Hypothalamus (tissue), 51 donors: ENCODE measurements at regions not wholly inside any gene's neighbourhood (a gene's known extent, or its start where the extent isn't known, plus 50 kb on each side); places are given as distances from the start of the nearest gene placed in this dataset.
A peak's percentile ranks its signal among the peaks of the same experiment; 100 is the strongest.

Source experiments
- DNase-seq, 51 donors: peaks; one replicate each; lab custom pipeline; 2025; lab: John Stamatoyannopoulos, UW

DNA sequence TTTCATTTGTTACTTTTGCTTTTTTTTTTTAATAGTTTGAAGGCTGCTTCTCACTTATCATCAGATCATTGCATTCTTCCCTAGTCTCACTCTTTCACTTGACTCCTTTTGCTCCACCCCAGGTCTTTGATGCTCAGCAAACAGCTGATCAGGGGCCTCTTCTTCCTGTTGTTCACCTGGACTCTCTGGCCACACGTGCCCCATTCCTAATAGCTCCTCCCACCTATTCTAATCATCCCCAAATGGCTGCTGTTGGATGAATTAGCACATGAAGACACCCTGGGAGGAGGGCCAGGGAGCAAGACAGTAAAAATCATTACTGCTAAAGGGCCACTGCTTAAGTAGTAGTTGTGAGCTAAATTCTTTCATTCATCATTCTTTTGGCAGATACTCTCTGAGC, 119.5 kb downstream of the MAB21L3 start:
- no peak for DNase-seq

GRCh38 chr1:116231752-116232151, 120.6 kb downstream of the MAB21L3 start:
- DNase-seq = no peak

DNA sequence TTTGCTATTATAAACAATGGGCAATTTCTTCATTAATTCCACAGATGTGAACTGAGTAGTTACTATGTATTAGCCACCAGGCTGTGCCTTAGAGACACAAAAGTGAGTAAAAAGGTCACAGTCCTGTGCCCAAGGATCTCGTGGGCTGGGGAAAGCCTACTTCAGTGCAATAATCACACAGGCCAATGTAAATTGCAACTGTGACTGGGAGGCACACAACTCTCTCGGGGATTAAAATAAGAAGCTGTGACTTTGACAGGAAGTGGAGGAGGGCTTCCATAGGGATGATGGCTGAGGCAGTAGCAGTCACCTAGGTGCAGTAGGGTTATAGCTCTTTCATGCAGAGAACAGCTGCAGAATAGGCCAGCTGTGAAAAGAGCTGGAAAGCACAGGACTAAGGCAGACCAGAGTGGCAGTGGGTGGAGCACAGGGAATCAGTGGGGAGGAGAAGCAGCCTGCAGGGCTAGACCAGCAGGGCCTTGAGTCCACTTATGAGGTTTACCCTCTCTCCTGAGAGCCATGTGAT, 121.9 kb downstream of the MAB21L3 start:
- no peak for DNase-seq

GRCh38 chr1:116234429-116234828, 123.2 kb downstream of the MAB21L3 start:
- no peak for DNase-seq

DNA sequence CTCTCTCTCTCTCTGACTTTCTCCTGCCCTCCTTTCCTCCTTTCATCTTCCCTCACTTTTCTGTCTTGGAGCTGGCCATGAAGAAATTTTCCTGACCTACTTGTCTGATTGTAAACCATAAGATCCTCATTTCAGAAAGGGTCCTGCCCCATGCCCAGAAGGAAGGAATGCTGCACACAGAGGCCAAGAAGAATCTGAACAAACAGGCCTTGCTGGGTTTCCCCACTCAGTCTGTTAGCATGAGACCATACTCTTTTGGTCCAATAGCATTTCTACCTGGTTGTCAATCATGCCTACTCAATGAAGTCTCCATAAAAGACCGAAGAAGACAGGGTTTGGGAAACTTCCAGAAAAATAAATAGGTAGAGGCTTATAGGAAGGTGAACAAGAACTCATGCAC, 128.7 kb downstream of the MAB21L3 start:
- no peak for DNase-seq

GRCh38 chr1:116242741-116243140, 130.3 kb upstream of the ATP1A1 start:
- no peak for DNase-seq

DNA sequence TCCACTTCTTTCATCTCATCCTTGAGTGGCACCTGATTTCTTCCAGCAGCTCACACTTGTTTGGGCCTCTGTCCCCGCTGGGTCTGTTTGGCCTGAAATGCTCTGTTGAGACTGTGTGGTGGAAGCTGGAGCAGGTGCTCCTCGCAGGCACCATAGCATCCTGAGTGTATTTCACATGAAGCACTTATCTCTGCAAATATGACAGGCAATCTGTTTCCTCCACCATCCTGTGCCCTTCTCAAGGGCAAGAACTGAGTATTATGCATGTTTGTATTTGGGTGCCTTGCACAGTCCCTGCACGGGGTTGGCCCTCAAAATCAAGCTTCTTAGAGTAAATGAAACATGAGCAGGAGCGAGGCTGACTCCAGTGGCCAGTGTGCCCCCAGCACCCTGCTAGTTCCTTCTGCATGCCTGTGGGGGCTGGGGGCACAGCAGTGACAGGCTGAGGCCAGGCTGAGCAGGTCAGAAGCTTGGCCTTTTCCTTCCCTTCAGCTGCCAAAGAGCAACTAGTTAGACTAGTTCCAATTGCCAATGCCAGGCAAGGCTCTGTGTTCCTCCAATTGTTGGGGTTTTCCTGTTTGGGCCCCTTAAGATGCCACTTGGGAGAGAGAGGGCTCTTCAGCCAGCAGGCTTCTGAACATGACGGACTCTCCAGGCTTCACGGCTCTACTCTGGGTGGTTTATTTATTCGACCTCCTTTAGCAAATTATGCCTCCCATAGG, 129.6 kb upstream of the ATP1A1 start:
- DNase-seq = no peak

GRCh38 chr1:116246174-116246573, 126.9 kb upstream of the ATP1A1 start:
- no peak for DNase-seq

GRCh38 chr1:116252271-116252670, 120.8 kb upstream of the ATP1A1 start:
- DNase-seq = no peak

DNA sequence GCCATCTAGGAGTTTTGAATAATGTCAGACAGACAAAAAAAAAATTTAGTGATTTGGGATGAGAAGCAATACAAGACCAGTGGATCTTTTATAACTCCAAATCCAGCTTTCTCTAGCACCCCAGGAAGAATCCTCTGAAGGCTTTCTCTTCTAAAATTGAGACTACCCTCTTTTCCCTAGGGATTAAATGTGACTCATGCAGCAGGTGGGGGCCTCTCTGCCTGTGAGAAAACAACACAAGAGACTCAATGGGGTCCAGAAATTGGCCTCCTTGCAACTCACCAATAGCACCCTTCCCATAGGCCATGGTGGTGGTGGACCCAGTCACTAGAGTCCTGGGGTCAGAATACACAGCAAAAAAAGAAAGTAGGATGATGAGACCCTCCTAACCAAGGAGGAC, 120.3 kb upstream of the ATP1A1 start:
- DNase-seq = no peak

GRCh38 chr1:116253566-116254382, 119.3 kb upstream of the ATP1A1 start:
- DNase-seq = no peak

DNA sequence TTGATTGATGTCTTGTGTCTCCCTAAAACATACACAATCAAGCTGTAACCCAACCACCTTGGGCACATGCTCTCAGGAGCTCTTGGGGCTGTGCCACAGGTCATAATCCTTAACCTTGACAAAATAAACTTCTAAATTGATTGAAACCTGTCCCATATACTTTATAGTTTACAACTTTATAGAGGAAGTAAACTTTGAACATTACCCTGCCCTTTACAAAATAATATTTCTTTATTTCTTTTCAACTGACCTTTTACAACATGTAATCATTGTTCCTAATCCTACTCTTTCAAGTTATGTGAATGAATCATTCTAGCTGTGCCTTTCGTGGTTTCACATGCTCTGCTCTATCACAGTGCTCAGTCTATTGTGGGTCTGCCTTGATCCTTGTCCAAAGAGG, 118.3 kb upstream of the ATP1A1 start:
- no peak for DNase-seq

DNA sequence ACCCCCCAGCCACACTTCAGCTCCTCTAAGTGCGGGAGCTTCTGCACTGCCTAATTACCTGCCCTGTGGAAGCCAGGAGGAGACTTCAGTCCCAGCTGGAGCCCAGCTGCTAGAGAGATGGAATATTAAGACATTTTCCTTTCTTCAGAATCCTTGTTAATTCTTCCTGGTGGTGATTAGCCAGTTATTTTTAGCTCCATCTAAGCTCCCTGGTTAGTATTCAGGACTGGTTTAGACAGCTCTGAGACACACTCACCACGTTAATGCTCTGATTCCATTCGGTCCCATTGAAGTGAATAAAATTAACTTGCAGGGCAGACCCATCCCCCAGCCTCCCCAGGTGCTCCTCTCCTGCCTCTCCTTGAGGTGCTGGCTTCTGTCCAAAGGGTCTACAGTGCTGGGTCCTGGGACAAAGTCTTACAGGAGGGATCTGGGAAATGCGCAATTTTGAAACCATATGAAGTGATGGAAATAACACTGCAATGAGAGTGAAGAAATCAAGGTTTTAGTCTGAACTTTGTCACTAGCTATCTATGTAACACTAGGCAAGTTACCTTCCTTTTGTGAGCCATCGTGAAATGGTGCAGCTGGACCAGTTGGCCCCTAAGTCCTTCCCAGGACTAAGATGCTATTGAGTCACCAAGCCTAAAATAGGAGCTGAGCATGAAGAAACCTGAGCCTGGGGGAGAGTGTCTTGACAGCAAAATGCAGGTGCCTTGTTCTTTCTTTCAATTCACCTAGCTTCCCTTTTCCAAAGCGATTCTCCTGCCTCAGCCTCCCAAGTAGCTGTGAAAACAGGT, 117.4 kb upstream of the ATP1A1 start:
- DNase-seq = peak in 1 of 51 donors; percentile 4

DNA sequence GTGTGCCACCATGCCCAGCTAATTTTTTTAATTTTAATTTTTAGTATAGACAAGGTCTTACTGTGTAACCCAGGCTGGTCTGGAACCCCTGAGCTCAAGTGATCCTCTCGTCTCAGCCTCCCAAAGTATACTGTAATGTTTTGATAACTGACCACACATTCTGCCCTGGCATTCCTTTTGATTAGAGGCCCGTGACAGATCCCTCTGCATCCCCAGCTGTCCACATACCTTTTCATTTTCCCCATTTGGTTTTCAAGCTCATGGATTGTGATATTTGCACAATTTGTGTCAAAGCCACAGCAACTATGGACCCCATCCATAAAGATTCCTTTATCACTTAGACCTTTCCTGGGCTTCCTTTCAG, 116.8 kb upstream of the ATP1A1 start:
- DNase-seq = no peak

DNA sequence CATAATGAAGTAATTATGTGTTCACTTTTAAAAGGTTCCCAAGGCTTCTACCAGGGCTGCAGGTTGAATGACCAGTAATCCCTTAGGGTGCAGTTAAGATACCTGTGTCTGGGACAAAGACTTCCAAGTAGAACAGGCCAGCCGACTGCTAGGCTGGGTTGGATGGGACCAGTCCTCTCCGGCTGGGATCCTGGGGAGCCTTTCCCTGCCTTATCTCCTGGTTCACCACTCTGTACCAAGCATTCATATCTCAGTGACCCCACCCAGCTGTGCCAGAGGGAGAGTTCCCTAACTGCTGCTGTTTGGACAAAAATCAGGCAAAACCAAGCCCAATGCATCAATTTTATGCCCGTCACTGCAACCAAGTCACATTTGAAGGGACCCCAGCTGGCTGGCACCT, 116.2 kb upstream of the ATP1A1 start:
- no peak for DNase-seq

GRCh38 chr1:116257341-116257767, 115.7 kb upstream of the ATP1A1 start:
- no peak for DNase-seq

DNA sequence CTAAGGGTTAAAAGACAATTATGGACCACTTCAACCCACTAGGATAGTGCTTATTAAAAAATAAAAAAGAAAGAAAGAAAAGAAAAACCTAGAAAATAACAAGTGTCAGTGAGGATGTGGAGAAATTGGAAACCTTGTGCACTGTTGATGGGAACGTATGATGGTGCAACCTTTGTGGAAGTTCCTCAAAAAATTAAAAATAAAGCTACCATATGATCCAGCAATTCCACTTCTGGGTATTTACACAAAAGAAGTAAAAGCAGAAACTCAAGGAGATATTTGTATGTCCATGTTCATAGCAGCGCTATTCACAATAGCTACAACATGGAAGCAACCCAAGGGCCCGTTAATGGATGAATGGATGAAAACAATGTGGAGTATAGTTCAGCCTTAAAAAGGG, 115.2 kb upstream of the ATP1A1 start:
- DNase-seq = no peak

- DNase-seq = no peak
Observed at GRCh38 chr1:116258668-116259419, 114.2 kb upstream of the ATP1A1 start.

GRCh38 chr1:116259663-116260062, 113.4 kb upstream of the ATP1A1 start:
- no peak for DNase-seq

DNA sequence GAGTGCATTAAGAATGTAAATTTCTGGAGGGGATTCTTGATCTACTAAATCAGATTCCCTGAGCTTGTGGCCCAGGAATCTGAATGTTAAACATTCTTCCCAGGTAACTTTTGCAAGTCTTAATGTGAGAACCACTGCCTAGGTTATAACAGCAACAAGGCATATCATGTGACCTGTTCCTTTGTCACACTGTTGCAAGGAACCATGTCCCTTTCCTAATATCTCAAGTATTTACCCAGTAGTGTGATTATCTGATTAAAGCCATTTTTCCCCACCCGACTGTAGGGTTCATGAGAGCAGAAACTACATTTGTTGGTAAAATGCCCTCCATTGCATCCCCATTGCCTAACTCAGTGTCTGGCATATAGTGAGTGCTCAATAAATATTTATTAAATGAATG, 112.9 kb upstream of the ATP1A1 start:
- DNase-seq = no peak
